GM23248 (cell line): ENCODE measurements at regions not wholly inside any gene's neighbourhood (a gene's known extent, or its start where the extent isn't known, plus 50 kb on each side); places are given as distances from the start of the nearest gene placed in this dataset.

Experiments used
- EZH2 ChIP-seq: fragments of 200-600 bp; sonication (generic); IDR thresholded peaks from 2 replicates; pipeline ENCODE4 v1.6.1; 2018; ENCODE audit warnings: antibody characterized with exemption, mild to moderate bottlenecking; ENCODE audit not compliant: insufficient read depth, poor library complexity, severe bottlenecking
- EZH2phosphoT487 ChIP-seq: fragments of 200-600 bp; sonication (generic); IDR thresholded peaks from 2 replicates; pipeline ENCODE4 v1.6.1; 2018; ENCODE audit warnings: antibody characterized with exemption, moderate library complexity, mild to moderate bottlenecking, low read depth; ENCODE audit not compliant: insufficient read depth

- no peak for TF ChIP-seq EZH2
- TF ChIP-seq EZH2phosphoT487, result no peak
These were observed 97.6 kb upstream of the ANXA1 start for GRCh38 chr9:73054091-73054490.
